Lung (tissue), 11 donors: ENCODE measurements at regions not wholly inside any gene's neighbourhood (a gene's known extent, or its start where the extent isn't known, plus 50 kb on each side); places are given as distances from the start of the nearest gene placed in this dataset.

ENCODE experiments used
- ATAC-seq: fragments of 200-7000 bp; cut with Tn5 transposase; one replicate; pipeline ENCODE4 v1.9.1; 2020; ENCODE audit warnings: moderate number of reproducible peaks; ENCODE audit not compliant: insufficient read depth, low FRiP score
- DNase-seq, 3 donors: peaks; one replicate each; pipeline ENCODE4 v3.0.0-alpha.2; 2013 to 2017
- H3K27ac ChIP-seq, 2 donors: one replicate each; pipeline ENCODE4 v1.5.1; 2013; ENCODE audit warnings: mild to moderate bottlenecking in 2 of 2, moderate library complexity in 2 of 2, control low read depth in 1 of 2, inconsistent platforms in 1 of 2, low read depth in 1 of 2, low read length in 1 of 2
- H3K27me3 ChIP-seq, 3 donors: one replicate each; pipeline ENCODE4 v1.5.1; 2013; ENCODE audit warnings: low read length in 2 of 3; ENCODE audit not compliant: control insufficient read depth in 3 of 3, insufficient read depth in 3 of 3
- H3K36me3 ChIP-seq, 4 donors: one replicate each; pipeline ENCODE4 v1.5.1; 2013; ENCODE audit warnings: low read length in 4 of 4, mild to moderate bottlenecking in 1 of 4, moderate library complexity in 1 of 4; ENCODE audit not compliant: control insufficient read depth in 4 of 4, insufficient read depth in 4 of 4
- H3K4me1 ChIP-seq, 5 donors: one replicate each; pipeline ENCODE4 v1.5.1; 2013; ENCODE audit warnings: low read length in 5 of 5, mild to moderate bottlenecking in 2 of 5, moderate library complexity in 1 of 5; ENCODE audit not compliant: control insufficient read depth in 5 of 5, insufficient read depth in 5 of 5
- H3K4me3 ChIP-seq: one replicate; pipeline ENCODE4 v1.5.1; 2013; ENCODE audit warnings: mild to moderate bottlenecking, control low read depth, moderate library complexity
- H3K9ac ChIP-seq, 2 donors: one replicate each; pipeline ENCODE4 v1.5.1; 2013; ENCODE audit warnings: low read length in 2 of 2, control low read depth in 1 of 2; ENCODE audit not compliant: insufficient read depth in 1 of 2
- H3K9me3 ChIP-seq, 4 donors: one replicate each; pipeline ENCODE4 v1.5.1; 2013; ENCODE audit warnings: low read length in 3 of 4, mild to moderate bottlenecking in 1 of 4, moderate library complexity in 1 of 4; ENCODE audit not compliant: control insufficient read depth in 4 of 4, insufficient read depth in 3 of 4
- WGBS, 2 donors: extraction: QIAGEN DNeasy Blood & Tissue Kit; methylation state at CpG; one replicate each; pipeline ENCODE4 v1.1.7; 2013; 5-methylcytosine and 5-hydroxymethylcytosine counted together
- TF ChIP-seq, protein P1 (sequence below): IDR thresholded peaks from 2 replicates; pipeline ENCODE4 v1.5.1; 2012; ENCODE audit warnings: mild to moderate bottlenecking; ENCODE audit errors: control extremely low read depth, extremely low read depth
- donor health status: control.
- donor health status: control.
- donor health status: Bipolar disorder and iron deficiency.
- donor health status: healthy.
- donor health status: DM: yes; HTN: yes; CAD: no.

DNA sequence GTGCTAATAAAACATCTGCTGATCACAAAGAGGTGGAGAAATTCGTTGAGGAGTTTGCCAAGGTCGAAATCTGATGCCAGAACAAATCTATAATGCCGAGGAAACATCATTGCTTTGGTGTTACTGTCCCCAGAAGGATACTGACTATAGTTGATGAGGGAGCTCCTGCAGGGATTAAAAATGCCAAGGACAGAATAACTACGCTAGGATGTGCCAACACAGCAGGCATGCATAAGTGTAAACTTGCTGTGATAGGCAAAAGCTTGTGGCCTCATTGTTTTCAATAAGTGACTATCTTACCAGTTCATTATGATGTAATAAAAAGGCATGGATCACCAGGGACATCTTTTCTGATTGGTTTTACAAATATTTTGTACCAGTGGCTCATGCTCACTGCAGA lies 66.8 kb upstream of the ADCY2 start:
- H3K4me3 ChIP-seq, result no peak overlapping the region
- no peak overlapping the region for H3K9ac ChIP-seq
- H3K27ac ChIP-seq, result no peak overlapping the region
- H3K36me3 ChIP-seq, result no peaks in the 10 kb centered on the region
- WGBS, 2 donors, result 58 to 65% methylated on average over 4 of the region's 4 CpGs
- peaks cover 0 to 2% (median 0%) of the 10 kb centered on the region in 5 donors for H3K4me1 ChIP-seq
- peaks cover 0 to 2% (median 0%) of the 10 kb centered on the region in 4 donors for H3K9me3 ChIP-seq
- DNase-seq (no peak), ATAC-seq (no peak)
- H3K27me3 ChIP-seq, result no peaks in the 10 kb centered on the region
- TF ChIP-seq, protein P1, sequence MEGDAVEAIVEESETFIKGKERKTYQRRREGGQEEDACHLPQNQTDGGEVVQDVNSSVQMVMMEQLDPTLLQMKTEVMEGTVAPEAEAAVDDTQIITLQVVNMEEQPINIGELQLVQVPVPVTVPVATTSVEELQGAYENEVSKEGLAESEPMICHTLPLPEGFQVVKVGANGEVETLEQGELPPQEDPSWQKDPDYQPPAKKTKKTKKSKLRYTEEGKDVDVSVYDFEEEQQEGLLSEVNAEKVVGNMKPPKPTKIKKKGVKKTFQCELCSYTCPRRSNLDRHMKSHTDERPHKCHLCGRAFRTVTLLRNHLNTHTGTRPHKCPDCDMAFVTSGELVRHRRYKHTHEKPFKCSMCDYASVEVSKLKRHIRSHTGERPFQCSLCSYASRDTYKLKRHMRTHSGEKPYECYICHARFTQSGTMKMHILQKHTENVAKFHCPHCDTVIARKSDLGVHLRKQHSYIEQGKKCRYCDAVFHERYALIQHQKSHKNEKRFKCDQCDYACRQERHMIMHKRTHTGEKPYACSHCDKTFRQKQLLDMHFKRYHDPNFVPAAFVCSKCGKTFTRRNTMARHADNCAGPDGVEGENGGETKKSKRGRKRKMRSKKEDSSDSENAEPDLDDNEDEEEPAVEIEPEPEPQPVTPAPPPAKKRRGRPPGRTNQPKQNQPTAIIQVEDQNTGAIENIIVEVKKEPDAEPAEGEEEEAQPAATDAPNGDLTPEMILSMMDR, result no peak

DNA sequence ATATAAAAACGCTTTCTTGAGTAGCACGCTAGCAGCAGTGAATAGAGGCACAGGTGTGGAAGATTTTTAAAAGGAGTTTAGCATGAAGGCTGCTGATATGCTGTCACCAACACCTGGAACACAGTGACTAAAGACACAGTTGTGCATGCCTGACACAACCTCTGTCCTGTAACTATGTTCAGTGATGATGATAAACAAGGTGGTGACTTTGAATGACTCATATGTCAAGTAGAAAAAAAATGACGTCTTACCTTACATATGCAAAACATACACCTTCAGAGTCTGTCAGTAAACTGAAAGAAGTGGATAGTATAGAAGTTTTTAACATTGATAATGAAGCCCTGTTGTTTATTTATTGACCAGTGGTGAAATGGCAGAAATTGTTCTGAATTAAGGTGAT lies 66.2 kb upstream of the ADCY2 start:
- peaks cover 0 to 2% (median 0%) of the 10 kb centered on the region in 5 donors for H3K4me1 ChIP-seq
- DNase-seq (no peak), ATAC-seq (no peak)
- H3K4me3 ChIP-seq, result no peak overlapping the region
- 54 to 77% methylated on average over 3 of the region's 3 CpGs for WGBS, 2 donors
- H3K9ac ChIP-seq, result no peak overlapping the region
- no peaks in the 10 kb centered on the region for H3K36me3 ChIP-seq
- no peak overlapping the region for H3K27ac ChIP-seq
- H3K27me3 ChIP-seq, result no peaks in the 10 kb centered on the region
- TF ChIP-seq, protein P1, result no peak
- H3K9me3 ChIP-seq, result peaks cover 0 to 2% (median 0%) of the 10 kb centered on the region in 4 donors

DNA sequence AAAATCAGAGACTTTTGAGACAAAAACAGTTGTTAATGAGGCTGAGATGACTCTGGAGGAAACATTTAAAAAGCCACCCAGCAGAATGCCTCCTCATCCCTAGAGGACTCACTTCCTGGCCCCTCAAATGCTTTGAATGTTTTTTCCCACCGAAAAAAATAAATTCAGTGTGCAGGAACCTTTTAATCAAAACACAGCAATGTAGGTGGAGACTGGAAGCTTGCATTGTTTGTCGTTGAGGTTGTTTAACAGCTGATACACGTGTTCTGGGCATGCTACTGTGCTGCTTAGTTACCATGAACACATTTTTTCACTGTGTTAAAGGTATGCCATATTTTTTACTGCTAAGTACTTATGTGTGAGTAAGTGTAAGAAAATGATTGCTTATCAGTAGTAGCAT lies 65.7 kb upstream of the ADCY2 start:
- 40 to 45% methylated on average over 3 of the region's 3 CpGs for WGBS, 2 donors
- Histone ChIP-seq H3K9ac (no peak overlapping the region), H3K36me3 (no peaks in the 10 kb centered on the region), H3K4me1 (peaks cover 0 to 2% (median 0%) of the 10 kb centered on the region in 5 donors), H3K27me3 (no peaks in the 10 kb centered on the region), H3K27ac (no peak overlapping the region), H3K4me3 (no peak overlapping the region), H3K9me3 (peaks cover 0 to 2% (median 0%) of the 10 kb centered on the region in 4 donors)
- DNase-seq, result peak in 1 of 3 donors; percentile 4
- ATAC-seq, result no peak
- TF ChIP-seq, protein P1, result no peak

DNA sequence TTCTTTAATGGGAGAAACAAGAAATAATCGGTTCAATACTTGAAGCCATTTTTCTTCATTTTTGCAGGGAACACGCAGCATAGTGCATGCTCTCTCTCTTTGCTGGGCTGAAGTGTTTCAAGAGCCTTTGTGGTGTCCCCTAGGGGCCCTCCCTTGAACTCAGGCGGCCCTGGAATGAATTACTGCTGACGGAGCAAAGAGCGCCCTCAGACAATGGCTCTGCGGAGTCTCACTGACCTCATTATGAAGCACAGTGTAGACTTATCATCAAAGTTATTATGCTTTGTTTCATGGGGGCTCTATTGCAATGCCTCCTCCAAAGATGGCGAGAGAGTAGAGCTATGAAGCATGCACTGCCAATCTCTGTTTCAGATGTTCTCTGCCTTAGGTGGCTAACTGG lies 64.8 kb upstream of the ADCY2 start:
- Histone ChIP-seq H3K36me3 (no peaks in the 10 kb centered on the region), H3K4me3 (no peak overlapping the region), H3K27ac (no peak overlapping the region), H3K9ac (no peak overlapping the region), H3K4me1 (peaks cover 0 to 2% (median 0%) of the 10 kb centered on the region in 5 donors), H3K9me3 (peaks cover 0 to 4% (median 0%) of the 10 kb centered on the region in 4 donors), H3K27me3 (no peaks in the 10 kb centered on the region)
- TF ChIP-seq, protein P1, result no peak
- ATAC-seq (no peak), DNase-seq (no peak)
- WGBS, 2 donors, result 64 to 70% methylated on average over 7 of the region's 7 CpGs
